ENCODE measurements at regions not wholly inside any gene's neighbourhood (a gene's known extent, or its start where the extent isn't known, plus 50 kb on each side); places are given as distances from the start of the nearest gene placed in this dataset.

- TF ChIP-seq CTCF (IDR thresholded peaks at IDR 0.05): no peak
- TF ChIP-seq POLR2A (IDR thresholded peaks at IDR 0.05): no peak
- TF ChIP-seq EP300 (IDR thresholded peaks at IDR 0.05): no peak
- TF ChIP-seq POLR2AphosphoS5 (IDR thresholded peaks at IDR 0.05): no peak
Measured at GRCh38 chr15:29369261-29369660, 99.6 kb upstream of the NSMCE3 start.

Measured in sigmoid colon (tissue), 4 donors.